A549 (cell line): ENCODE measurements at regions not wholly inside any gene's neighbourhood (a gene's known extent, or its start where the extent isn't known, plus 50 kb on each side); places are given as distances from the start of the nearest gene placed in this dataset.

Source experiments
- ATAC-seq, 2 experiments: fragments of 200-7000 bp in 1 of 2; fragments of >200 bp in 1 of 2; cut with Nextera tagmentation in 1 of 2; cut with Tn5 transposase in 1 of 2; 3 replicates each; pipeline versions ENCODE4 v1.8.0 to v1.9.1; 2018 to 2020; ENCODE audit warnings: mild to moderate bottlenecking in 1 of 2, moderate library complexity in 1 of 2
- CTCF ChIA-PET: fragments of 300-600 bp; sonication (Branson Sonifier 250); formaldehyde crosslinking; extraction: SDS; loops from one replicate; lab custom pipeline; 2021; ENCODE audit warnings: antibody characterized with exemption, inconsistent platforms; lab: Yijun Ruan, JAX
- POLR2A ChIA-PET: fragments of 350-600 bp; formaldehyde crosslinking; extraction: SDS; loops from one replicate; lab custom pipeline; 2021; ENCODE audit warnings: antibody characterized with exemption, inconsistent platforms; lab: Yijun Ruan, JAX
- DNase-seq, 2 experiments: peaks; one replicate each; pipeline versions ENCODE4 v3.0.0 to v3.0.0-alpha.2; 2011 to 2016; ENCODE audit warnings: low read depth in 1 of 2, low spot score in 1 of 2
- FAIRE-seq: peaks from 2 replicates; lab custom pipeline; 2011; peaks lifted over from hg19 to GRCh38; lab: Jason Lieb, UNC
- H3K27ac ChIP-seq, 2 experiments: fragments of >200 bp; sonication (Bioruptor Twin); formaldehyde crosslinking; 3 replicates each; pipeline ENCODE4 v1.5.1; 2016 to 2017
- H3K4me1 ChIP-seq: fragments of >200 bp; sonication (Bioruptor Twin); formaldehyde crosslinking; 3 replicates; pipeline ENCODE4 v1.6.1; 2016
- H3K4me2 ChIP-seq: fragments of >200 bp; sonication (Bioruptor Twin); formaldehyde crosslinking; 3 replicates; pipeline ENCODE4 v1.6.1; 2016
- H3K4me3 ChIP-seq: fragments of >200 bp; sonication (Bioruptor Twin); formaldehyde crosslinking; 3 replicates; pipeline ENCODE4 v1.5.1; 2016
- H3K9me3 ChIP-seq: fragments of >200 bp; sonication (Bioruptor Twin); formaldehyde crosslinking; 3 replicates; pipeline ENCODE4 v1.6.1; 2016
- CHD4 ChIP-seq: fragments of 200-600 bp; sonication (generic); IDR thresholded peaks from 2 replicates; pipeline ENCODE4 v1.6.1; 2016; ENCODE audit warnings: antibody characterized with exemption, mild to moderate bottlenecking, borderline replicate concordance
- CTCF ChIP-seq: fragments of >200 bp; sonication (Bioruptor Twin); formaldehyde crosslinking; IDR thresholded peaks from 3 replicates; pipeline ENCODE4 v1.5.1; 2016
- EHF ChIP-seq: fragments of 250-450 bp; sonication (Bioruptor Pico); IDR thresholded peaks from 2 replicates; pipeline ENCODE4 v1.5.0; 2020; ENCODE audit warnings: mild to moderate bottlenecking
- EHMT2 ChIP-seq: fragments of 200-600 bp; sonication (generic); IDR thresholded peaks from 2 replicates; pipeline ENCODE4 v1.6.1; 2016; ENCODE audit warnings: antibody characterized with exemption, low read depth, mild to moderate bottlenecking, moderate library complexity
- ESRRA ChIP-seq: fragments of 150-350 bp; IDR thresholded peaks from 2 replicates; pipeline ENCODE4 v1.6.1; 2014; ENCODE audit warnings: mild to moderate bottlenecking, low read length, borderline replicate concordance
- FOXS1 ChIP-seq: fragments of 250-450 bp; sonication (Bioruptor Pico); IDR thresholded peaks from 2 replicates; pipeline ENCODE4 v1.5.0; 2020; ENCODE audit warnings: mild to moderate bottlenecking, moderate library complexity
- HDAC2 ChIP-seq: fragments of 200-600 bp; sonication (generic); IDR thresholded peaks from 2 replicates; pipeline ENCODE4 v1.6.1; 2016
- HES2 ChIP-seq: fragments of >200 bp; sonication (Bioruptor Twin); formaldehyde crosslinking; IDR thresholded peaks from 2 replicates; pipeline ENCODE4 v1.6.1; 2016
- HOXB13 ChIP-seq: fragments of 250-450 bp; sonication (Bioruptor Pico); IDR thresholded peaks from 2 replicates; pipeline ENCODE4 v1.5.0; 2020; ENCODE audit warnings: low read depth, mild to moderate bottlenecking, moderate library complexity
- JUN ChIP-seq, 2 experiments: fragments of >200 bp; sonication (Bioruptor Twin); formaldehyde crosslinking; IDR thresholded peaks; 2 replicates in 1 of 2; 3 replicates in 1 of 2; pipeline ENCODE4 v1.6.1; 2016 to 2017
- JUNB ChIP-seq: fragments of >200 bp; sonication (Bioruptor Twin); formaldehyde crosslinking; IDR thresholded peaks from 2 replicates; pipeline ENCODE4 v1.6.1; 2016
- MYC ChIP-seq: IDR thresholded peaks from 2 replicates; pipeline ENCODE4 v1.6.1; 2012; ENCODE audit warnings: mild to moderate bottlenecking, inconsistent platforms, low read length, improper control_type of control experiment, borderline replicate concordance
- NFE2L2 ChIP-seq: fragments of 150-350 bp; conservative IDR thresholded peaks from 2 replicates; pipeline ENCODE4 v1.6.1; 2014; ENCODE audit warnings: low read length
- PHF8 ChIP-seq: fragments of 200-600 bp; sonication (generic); IDR thresholded peaks from 2 replicates; pipeline ENCODE4 v1.6.1; 2016; ENCODE audit warnings: low read depth, mild to moderate bottlenecking, antibody characterized with exemption, moderate library complexity, borderline replicate concordance
- POLR2A ChIP-seq: IDR thresholded peaks from 2 replicates; pipeline ENCODE4 v1.6.1; 2012; ENCODE audit warnings: mild to moderate bottlenecking, low read length
- POLR2AphosphoS2 ChIP-seq: conservative IDR thresholded peaks from 2 replicates; pipeline ENCODE4 v1.6.1; 2012; ENCODE audit warnings: low read length, improper control_type of control experiment, inconsistent platforms
- RARB ChIP-seq: fragments of 250-450 bp; sonication (Bioruptor Pico); IDR thresholded peaks from 2 replicates; pipeline ENCODE4 v1.8.0; 2021; ENCODE audit warnings: mild to moderate bottlenecking, moderate library complexity
- RFX5 ChIP-seq: fragments of 450-650 bp; IDR thresholded peaks from 2 replicates; pipeline ENCODE4 v1.7.1; 2014; ENCODE audit warnings: antibody characterized with exemption, mild to moderate bottlenecking, moderate library complexity
- ZC3H11A ChIP-seq: fragments of 450-650 bp; IDR thresholded peaks from 2 replicates; pipeline ENCODE4 v1.6.1; 2014; ENCODE audit warnings: antibody characterized with exemption, mild to moderate bottlenecking
- ZNF302 ChIP-seq: fragments of 250-450 bp; sonication (Bioruptor Pico); IDR thresholded peaks from 2 replicates; pipeline ENCODE4 v1.9.0; 2021; ENCODE audit warnings: inconsistent platforms, mild to moderate bottlenecking, moderate library complexity
- WGBS: methylation state at CpG from one replicate; pipeline ENCODE4 v1.1.6; 2017; ENCODE audit errors: missing lambda C conversion rate; 5-methylcytosine and 5-hydroxymethylcytosine counted together
- TF ChIP-seq, protein P1 (sequence below): fragments of >200 bp; sonication (Bioruptor Twin); formaldehyde crosslinking; IDR thresholded peaks from 3 replicates; pipeline ENCODE4 v1.6.1; 2016
- TF ChIP-seq, protein P2 (sequence below): fragments of 450-650 bp; IDR thresholded peaks from 2 replicates; pipeline ENCODE4 v1.6.1; 2014; ENCODE audit warnings: antibody characterized with exemption
- TF ChIP-seq, protein P3 (sequence below): fragments of 200-600 bp; sonication (generic); IDR thresholded peaks from 2 replicates; pipeline ENCODE4 v1.6.1; 2016; ENCODE audit warnings: antibody characterized with exemption, mild to moderate bottlenecking, moderate library complexity

GRCh38 chr12:131441060-131441396 is 269.9 kb upstream of the SFSWAP start:
- WGBS = 53% methylated on average over 6 of the region's 6 CpGs
- Histone ChIP-seq H3K9me3 (no peaks in the 10 kb centered on the region), H3K4me1 (no peaks in the 10 kb centered on the region)
- ATAC-seq = peak; percentile 7 to 50; a peak in 4 of 6 replicates
- POLR2A ChIA-PET = no interaction called here
- TF ChIP-seq ESRRA (no peak), EHF (CRISPR knock-in tag) (no peak), ZC3H11A (no peak)
- TF ChIP-seq, protein P1, sequence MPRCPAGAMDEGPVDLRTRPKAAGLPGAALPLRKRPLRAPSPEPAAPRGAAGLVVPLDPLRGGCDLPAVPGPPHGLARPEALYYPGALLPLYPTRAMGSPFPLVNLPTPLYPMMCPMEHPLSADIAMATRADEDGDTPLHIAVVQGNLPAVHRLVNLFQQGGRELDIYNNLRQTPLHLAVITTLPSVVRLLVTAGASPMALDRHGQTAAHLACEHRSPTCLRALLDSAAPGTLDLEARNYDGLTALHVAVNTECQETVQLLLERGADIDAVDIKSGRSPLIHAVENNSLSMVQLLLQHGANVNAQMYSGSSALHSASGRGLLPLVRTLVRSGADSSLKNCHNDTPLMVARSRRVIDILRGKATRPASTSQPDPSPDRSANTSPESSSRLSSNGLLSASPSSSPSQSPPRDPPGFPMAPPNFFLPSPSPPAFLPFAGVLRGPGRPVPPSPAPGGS = no peak
- TF ChIP-seq, all 56 proteins: peak for 0
- peak; percentile 15 to 51 for DNase-seq
- FAIRE-seq = no peak
- Histone ChIP-seq H3K4me3 (no peak overlapping the region), H3K27ac (no peak overlapping the region), H3K4me2 (no peak overlapping the region)
- CTCF ChIA-PET = no interaction called here

- TF ChIP-seq FOXS1 (CRISPR knock-in tag) = no peak
- TF ChIP-seq, protein P2, sequence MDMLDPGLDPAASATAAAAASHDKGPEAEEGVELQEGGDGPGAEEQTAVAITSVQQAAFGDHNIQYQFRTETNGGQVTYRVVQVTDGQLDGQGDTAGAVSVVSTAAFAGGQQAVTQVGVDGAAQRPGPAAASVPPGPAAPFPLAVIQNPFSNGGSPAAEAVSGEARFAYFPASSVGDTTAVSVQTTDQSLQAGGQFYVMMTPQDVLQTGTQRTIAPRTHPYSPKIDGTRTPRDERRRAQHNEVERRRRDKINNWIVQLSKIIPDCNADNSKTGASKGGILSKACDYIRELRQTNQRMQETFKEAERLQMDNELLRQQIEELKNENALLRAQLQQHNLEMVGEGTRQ = no peak
- TF ChIP-seq MYC = no peak
- no peak for TF ChIP-seq HES2
- no peak for TF ChIP-seq NFE2L2
- DNase-seq (no peak), FAIRE-seq (no peak), ATAC-seq (no peak)
- Histone ChIP-seq H3K9me3 (no peaks in the 10 kb centered on the region), H3K4me3 (no peak overlapping the region), H3K4me2 (no peak overlapping the region), H3K4me1 (no peaks in the 10 kb centered on the region), H3K27ac (peak overlapping the region in 1 of 2 experiments; percentile 66; a peak in 3 of 6 replicates)
- POLR2A ChIA-PET = no interaction called here
- 85% methylated on average over 9 of the region's 9 CpGs for WGBS
- CTCF ChIA-PET = interaction anchor here (0.8 kb wide), 1 partner anchor 13 kb away, joined by 4 read pairs; no protein-coding TSS in a partner anchor
Observed at GRCh38 chr12:131441638-131442336, 269.1 kb upstream of the SFSWAP start.

- CTCF ChIA-PET = interaction anchor here (0.8 kb wide), 1 partner anchor 12 kb away, joined by 4 read pairs; no protein-coding TSS in a partner anchor
- DNase-seq = no peak
- FAIRE-seq = no peak
- TF ChIP-seq RARB (CRISPR knock-in tag) = no peak
- TF ChIP-seq POLR2A = no peak
- TF ChIP-seq, protein P1 = no peak
- no peak for TF ChIP-seq POLR2AphosphoS2
- no peak for TF ChIP-seq RFX5
- TF ChIP-seq HDAC2 = no peak
- TF ChIP-seq HOXB13 (CRISPR knock-in tag) = no peak
- no peak for TF ChIP-seq PHF8
- TF ChIP-seq ZNF302 (CRISPR knock-in tag) = no peak
- TF ChIP-seq, protein P3, sequence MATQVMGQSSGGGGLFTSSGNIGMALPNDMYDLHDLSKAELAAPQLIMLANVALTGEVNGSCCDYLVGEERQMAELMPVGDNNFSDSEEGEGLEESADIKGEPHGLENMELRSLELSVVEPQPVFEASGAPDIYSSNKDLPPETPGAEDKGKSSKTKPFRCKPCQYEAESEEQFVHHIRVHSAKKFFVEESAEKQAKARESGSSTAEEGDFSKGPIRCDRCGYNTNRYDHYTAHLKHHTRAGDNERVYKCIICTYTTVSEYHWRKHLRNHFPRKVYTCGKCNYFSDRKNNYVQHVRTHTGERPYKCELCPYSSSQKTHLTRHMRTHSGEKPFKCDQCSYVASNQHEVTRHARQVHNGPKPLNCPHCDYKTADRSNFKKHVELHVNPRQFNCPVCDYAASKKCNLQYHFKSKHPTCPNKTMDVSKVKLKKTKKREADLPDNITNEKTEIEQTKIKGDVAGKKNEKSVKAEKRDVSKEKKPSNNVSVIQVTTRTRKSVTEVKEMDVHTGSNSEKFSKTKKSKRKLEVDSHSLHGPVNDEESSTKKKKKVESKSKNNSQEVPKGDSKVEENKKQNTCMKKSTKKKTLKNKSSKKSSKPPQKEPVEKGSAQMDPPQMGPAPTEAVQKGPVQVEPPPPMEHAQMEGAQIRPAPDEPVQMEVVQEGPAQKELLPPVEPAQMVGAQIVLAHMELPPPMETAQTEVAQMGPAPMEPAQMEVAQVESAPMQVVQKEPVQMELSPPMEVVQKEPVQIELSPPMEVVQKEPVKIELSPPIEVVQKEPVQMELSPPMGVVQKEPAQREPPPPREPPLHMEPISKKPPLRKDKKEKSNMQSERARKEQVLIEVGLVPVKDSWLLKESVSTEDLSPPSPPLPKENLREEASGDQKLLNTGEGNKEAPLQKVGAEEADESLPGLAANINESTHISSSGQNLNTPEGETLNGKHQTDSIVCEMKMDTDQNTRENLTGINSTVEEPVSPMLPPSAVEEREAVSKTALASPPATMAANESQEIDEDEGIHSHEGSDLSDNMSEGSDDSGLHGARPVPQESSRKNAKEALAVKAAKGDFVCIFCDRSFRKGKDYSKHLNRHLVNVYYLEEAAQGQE = no peak
- no peak for TF ChIP-seq JUN (IDR thresholded peaks at IDR 0.05)
- no peak for TF ChIP-seq CHD4
- no peak for TF ChIP-seq EHMT2
- no peak for TF ChIP-seq JUNB
- no peak for TF ChIP-seq CTCF
- H3K4me1 ChIP-seq = no peaks in the 10 kb centered on the region
- no peaks in the 10 kb centered on the region for H3K9me3 ChIP-seq
- ATAC-seq = no peak
- no peak overlapping the region for H3K4me2 ChIP-seq
- POLR2A ChIA-PET = no interaction called here
- WGBS = 77% methylated on average over 14 of the region's 14 CpGs
- H3K4me3 ChIP-seq = no peak overlapping the region
- H3K27ac ChIP-seq = peak overlapping the region in 1 of 2 experiments; percentile 66; a peak in 2 of 6 replicates
Observed at GRCh38 chr12:131442337-131442918, 268.5 kb upstream of the SFSWAP start.
